ENCODE measurements at regions not wholly inside any gene's neighbourhood (a gene's known extent, or its start where the extent isn't known, plus 50 kb on each side); places are given as distances from the start of the nearest gene placed in this dataset.

DNA sequence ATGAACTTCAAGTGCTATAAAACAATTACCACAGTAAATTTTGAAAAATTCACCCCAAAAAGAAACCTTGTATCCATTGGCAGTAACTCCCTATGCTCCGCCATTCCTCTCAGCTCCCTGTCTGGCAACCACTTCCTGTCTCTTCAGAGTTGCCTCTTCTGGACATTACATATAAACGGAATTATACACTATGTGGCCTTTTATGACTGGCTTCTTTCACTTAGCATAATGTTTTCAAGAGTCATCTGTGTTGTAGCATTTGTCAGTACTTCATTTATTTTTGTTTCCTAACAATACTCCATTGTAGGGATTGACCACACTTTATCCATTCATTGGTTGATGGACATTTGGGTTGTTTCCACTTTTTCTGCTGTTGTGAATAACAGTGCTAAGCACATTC is 50.1 kb downstream of the CEP43 start:
- Mint-ChIP-seq H3K27ac (ENCODE audit: unreplicated experiment) (no peak overlapping the region), H3K27me3 (ENCODE audit: unreplicated experiment) (no peaks in the 10 kb centered on the region), H3K4me1 (ENCODE audit: unreplicated experiment) (peaks cover 7% of the 10 kb centered on the region), H3K9me3 (ENCODE audit: unreplicated experiment) (no peaks in the 10 kb centered on the region), H3K36me3 (ENCODE audit: unreplicated experiment) (peaks cover 12% of the 10 kb centered on the region), H3K4me3 (ENCODE audit: unreplicated experiment) (no peak overlapping the region)
- TF ChIP-seq, protein P1, sequence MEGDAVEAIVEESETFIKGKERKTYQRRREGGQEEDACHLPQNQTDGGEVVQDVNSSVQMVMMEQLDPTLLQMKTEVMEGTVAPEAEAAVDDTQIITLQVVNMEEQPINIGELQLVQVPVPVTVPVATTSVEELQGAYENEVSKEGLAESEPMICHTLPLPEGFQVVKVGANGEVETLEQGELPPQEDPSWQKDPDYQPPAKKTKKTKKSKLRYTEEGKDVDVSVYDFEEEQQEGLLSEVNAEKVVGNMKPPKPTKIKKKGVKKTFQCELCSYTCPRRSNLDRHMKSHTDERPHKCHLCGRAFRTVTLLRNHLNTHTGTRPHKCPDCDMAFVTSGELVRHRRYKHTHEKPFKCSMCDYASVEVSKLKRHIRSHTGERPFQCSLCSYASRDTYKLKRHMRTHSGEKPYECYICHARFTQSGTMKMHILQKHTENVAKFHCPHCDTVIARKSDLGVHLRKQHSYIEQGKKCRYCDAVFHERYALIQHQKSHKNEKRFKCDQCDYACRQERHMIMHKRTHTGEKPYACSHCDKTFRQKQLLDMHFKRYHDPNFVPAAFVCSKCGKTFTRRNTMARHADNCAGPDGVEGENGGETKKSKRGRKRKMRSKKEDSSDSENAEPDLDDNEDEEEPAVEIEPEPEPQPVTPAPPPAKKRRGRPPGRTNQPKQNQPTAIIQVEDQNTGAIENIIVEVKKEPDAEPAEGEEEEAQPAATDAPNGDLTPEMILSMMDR (IDR thresholded peaks at IDR 0.05) = no peak
- DNase-seq (ENCODE audit: extremely low spot score, unreplicated experiment) = no peak

DNA sequence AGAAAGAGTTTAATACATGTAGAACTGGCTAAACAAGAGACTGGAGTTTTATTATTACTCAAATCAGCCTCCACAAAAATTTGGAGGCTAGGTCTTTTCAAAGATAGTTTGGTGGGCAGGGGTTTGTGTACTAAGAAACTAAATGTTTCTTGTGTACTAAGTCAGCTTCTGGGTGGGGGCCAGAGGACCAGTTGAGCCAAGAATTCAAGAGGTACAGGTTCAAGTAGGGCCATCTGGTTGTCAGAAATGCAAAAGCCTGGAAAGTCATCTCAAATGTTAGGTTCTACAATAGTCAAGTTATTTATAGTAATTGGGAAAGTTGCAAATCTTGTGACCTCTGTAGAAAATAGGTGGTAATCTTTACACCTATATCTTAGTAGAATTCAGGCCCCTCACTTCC is 51.7 kb downstream of the CEP43 start:
- Mint-ChIP-seq H3K27me3 (ENCODE audit: unreplicated experiment) (no peaks in the 10 kb centered on the region), H3K36me3 (ENCODE audit: unreplicated experiment) (peaks cover 7% of the 10 kb centered on the region), H3K27ac (ENCODE audit: unreplicated experiment) (no peak overlapping the region), H3K4me3 (ENCODE audit: unreplicated experiment) (no peak overlapping the region), H3K9me3 (ENCODE audit: unreplicated experiment) (no peaks in the 10 kb centered on the region), H3K4me1 (ENCODE audit: unreplicated experiment) (peaks cover 13% of the 10 kb centered on the region)
- TF ChIP-seq, protein P1 (IDR thresholded peaks at IDR 0.05) = no peak
- no peak for DNase-seq (ENCODE audit: extremely low spot score, unreplicated experiment)

DNA sequence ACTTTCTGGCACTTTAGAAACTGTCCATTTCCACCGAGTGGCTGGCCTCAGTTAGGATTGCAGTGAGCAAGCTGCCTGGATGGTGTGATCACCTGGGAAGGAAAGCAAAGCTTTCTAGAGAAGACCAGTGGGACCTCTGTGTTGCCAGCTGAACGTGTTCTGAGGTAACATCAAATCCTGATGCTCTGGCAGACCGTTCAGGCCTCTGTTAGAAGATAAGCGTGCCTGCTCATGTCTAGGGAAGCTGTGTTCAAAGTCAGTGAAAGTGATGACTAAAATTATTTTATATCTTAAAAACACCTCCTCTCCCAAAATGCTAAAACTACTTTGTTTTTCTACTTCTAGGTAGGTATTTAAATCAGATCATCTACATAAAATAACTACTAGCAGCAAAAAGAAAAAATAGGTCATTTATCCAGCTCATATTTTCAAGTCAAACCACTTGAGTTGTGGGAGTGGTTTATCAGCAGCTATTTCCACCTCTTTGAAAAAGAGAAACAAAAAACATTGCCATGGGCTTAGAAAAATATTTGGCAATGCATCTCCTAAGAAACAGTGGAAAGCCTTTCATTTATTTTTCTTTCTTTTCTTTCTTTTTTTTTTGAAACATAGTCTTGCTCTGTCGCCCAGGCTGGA is 54.8 kb downstream of the CEP43 start:
- DNase-seq (ENCODE audit: extremely low spot score, unreplicated experiment) = no peak
- H3K4me1 Mint-ChIP-seq (ENCODE audit: unreplicated experiment) = peaks cover 15% of the 10 kb centered on the region
- H3K9me3 Mint-ChIP-seq (ENCODE audit: unreplicated experiment) = no peaks in the 10 kb centered on the region
- H3K27me3 Mint-ChIP-seq (ENCODE audit: unreplicated experiment) = peaks cover 6% of the 10 kb centered on the region
- TF ChIP-seq, protein P1 (IDR thresholded peaks at IDR 0.05) = no peak
- peaks cover 6% of the 10 kb centered on the region for H3K36me3 Mint-ChIP-seq (ENCODE audit: unreplicated experiment)
- peak overlapping the region; percentile 54 for H3K27ac Mint-ChIP-seq (ENCODE audit: unreplicated experiment)
- no peak overlapping the region for H3K4me3 Mint-ChIP-seq (ENCODE audit: unreplicated experiment)

DNA sequence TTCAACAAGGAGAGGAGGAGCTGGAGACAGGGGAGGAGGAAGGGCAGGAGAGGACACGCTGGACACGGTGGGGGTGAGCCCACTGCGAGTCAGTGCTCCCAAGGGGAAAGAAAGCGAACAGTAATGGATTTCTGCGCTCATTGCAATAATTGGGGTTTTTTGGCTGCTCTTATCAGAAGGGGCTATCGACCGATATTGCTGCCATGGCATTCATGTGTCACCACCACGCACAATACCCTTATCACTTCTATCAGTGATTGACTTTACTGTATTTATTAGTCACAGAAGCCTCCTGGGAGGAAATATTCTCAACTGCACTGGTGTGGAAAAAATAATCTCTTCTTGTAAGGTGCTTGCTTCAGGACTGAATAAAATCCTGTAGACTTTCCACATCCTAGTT is 55.8 kb downstream of the CEP43 start:
- peaks cover 6% of the 10 kb centered on the region for H3K27me3 Mint-ChIP-seq (ENCODE audit: unreplicated experiment)
- H3K36me3 Mint-ChIP-seq (ENCODE audit: unreplicated experiment) = peaks cover 6% of the 10 kb centered on the region
- no peaks in the 10 kb centered on the region for H3K9me3 Mint-ChIP-seq (ENCODE audit: unreplicated experiment)
- no peak overlapping the region for H3K27ac Mint-ChIP-seq (ENCODE audit: unreplicated experiment)
- DNase-seq (ENCODE audit: extremely low spot score, unreplicated experiment) = no peak
- no peak overlapping the region for H3K4me3 Mint-ChIP-seq (ENCODE audit: unreplicated experiment)
- TF ChIP-seq, protein P1 (IDR thresholded peaks at IDR 0.05) = no peak
- H3K4me1 Mint-ChIP-seq (ENCODE audit: unreplicated experiment) = peaks cover 15% of the 10 kb centered on the region

DNA sequence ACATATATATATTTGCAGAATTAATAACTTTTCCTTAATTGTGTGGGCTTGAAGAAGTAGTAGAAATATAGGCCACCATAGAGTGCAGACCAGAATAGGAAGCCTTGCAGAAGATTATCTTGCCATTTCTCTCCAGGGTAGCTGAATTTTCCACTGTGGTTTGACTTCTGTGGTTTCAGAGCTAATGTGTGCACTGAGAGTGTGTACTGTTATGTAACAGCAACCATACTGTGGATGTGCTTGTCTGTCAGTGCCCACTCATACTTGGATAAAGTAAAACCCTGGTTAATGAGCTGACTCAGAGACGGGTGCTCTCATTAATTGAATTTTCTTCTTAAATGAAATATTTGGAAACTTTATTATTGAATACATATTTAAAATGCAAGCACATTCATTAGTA is 57.2 kb downstream of the CEP43 start:
- H3K4me3 Mint-ChIP-seq (ENCODE audit: unreplicated experiment) = no peak overlapping the region
- TF ChIP-seq, protein P1 (IDR thresholded peaks at IDR 0.05) = no peak
- no peak for DNase-seq (ENCODE audit: extremely low spot score, unreplicated experiment)
- H3K9me3 Mint-ChIP-seq (ENCODE audit: unreplicated experiment) = no peaks in the 10 kb centered on the region
- peaks cover 17% of the 10 kb centered on the region for H3K27me3 Mint-ChIP-seq (ENCODE audit: unreplicated experiment)
- H3K36me3 Mint-ChIP-seq (ENCODE audit: unreplicated experiment) = peaks cover 3% of the 10 kb centered on the region
- H3K4me1 Mint-ChIP-seq (ENCODE audit: unreplicated experiment) = peaks cover 15% of the 10 kb centered on the region
- no peak overlapping the region for H3K27ac Mint-ChIP-seq (ENCODE audit: unreplicated experiment)
